ENCODE measurements at regions not wholly inside any gene's neighbourhood (a gene's known extent, or its start where the extent isn't known, plus 50 kb on each side); places are given as distances from the start of the nearest gene placed in this dataset.
"Not testable (repeated sequence)": the region's sequence is repeated elsewhere in the genome, so short reads cannot be mapped to it uniquely, and the experiment has no call there.

DNA sequence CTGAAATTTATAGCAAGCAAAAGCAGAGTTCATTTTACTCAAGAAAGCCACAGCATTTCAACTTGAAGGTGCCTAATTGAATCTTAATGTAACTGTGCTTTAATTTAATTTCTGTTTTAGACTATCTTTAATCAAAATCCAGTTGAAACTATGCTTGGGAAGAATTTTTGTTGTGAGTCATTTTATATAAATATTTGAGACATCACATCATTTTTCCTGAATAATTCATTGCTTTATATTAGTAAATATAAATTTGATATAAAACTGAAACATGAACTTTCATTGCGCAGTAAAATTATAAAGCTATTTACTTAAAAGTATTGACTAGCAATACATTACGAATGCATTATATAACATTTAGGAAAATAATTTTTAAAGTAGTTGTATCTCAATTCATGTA lies 1937.1 kb upstream of the CDH9 start:
- no peak for DNase-seq

DNA sequence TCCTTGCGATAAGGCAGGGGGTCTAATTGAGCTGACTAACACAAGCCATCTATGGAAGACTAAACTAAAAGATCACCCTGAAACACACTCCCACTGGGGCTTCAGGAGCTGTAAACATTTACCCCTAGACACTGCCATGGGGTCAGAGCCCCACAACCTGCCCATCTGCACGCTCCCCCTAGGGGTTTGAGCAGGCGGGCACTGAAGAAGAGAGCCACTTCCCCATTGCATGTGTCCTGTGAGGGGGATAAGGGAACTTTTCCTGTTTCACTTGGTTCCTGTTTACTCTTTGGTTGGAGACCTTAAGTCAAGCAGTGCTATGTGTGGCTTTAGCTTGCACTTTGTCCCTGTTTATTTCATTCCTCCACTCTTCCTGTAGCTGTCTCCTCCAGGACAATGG lies 1929.5 kb upstream of the CDH9 start:
- no peak for DNase-seq

DNA sequence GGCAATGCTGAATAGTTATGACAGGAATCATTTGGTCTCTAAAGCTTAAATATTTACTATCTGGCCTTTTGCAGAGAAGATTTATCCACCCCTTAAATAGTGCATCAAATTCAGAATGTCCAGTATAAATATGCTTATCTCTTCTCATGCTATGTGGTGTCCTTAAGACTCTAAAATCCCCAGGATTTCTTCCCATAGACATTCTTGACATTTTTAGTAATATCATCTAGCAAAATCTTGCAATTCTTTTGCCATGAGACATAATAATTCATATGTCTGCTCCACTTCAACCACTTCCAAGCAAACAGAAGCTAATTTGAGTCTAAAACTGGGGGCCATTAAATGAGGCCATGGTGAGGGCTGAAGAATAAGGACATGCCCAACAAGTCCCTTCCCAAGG lies 1923.4 kb upstream of the CDH9 start:
- no peak for DNase-seq

DNA sequence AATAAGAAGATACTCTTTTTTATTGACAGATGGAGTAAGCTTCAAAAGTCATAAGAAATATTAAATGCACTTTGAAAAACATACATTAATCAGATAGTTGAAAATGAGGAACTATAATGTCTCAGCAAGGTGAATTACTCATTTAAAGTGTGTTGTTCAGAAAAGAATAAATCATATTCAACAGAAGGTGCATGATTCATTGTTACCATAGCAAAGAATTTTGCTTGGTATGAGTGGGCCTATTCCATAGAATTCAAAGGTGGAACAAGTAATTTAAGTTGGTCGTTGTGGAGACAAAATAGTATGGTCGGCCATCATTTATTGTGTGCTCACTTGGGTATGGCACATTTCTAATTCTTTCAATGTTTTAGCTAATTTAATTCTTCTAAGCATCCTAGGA lies 1920.2 kb upstream of the CDH9 start:
- DNase-seq, result no peak

DNA sequence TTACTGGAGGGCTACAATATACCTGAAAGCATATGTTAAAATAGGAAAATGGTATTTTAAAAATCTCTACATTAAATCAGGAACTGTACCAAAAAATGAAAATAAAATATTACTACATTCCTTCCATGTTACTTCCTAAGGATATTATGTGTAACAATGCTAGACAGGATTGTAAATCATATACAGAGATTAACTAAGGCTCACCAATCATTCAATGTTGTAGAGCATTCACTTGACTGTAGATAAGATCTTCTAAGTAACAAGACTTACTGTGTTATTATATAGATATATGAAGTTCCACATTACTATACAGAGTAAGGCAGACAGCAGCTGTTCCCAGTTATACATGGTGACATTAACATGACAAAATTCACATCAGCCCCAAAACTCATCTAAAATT lies 1919.1 kb upstream of the CDH9 start:
- DNase-seq, result no peak

DNA sequence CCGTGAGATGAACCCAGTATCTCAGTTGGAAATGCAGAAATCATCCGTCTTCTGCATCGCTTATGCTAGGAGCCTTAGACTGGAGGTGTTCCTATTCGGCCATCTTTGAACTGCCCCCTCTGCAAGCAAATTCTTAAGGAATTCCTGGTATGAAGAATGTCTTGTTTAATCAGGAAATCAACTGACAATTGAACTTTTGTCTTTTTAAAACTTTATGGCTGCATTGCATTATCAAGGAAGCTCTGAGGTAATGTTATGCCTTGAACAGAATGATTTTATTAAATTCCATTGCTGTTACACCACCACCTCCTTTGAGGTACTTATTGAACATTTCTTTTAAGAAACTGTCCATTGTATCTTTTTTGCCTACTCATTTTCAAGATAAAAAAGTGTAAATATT lies 1915.7 kb upstream of the CDH9 start:
- no peak for DNase-seq

DNA sequence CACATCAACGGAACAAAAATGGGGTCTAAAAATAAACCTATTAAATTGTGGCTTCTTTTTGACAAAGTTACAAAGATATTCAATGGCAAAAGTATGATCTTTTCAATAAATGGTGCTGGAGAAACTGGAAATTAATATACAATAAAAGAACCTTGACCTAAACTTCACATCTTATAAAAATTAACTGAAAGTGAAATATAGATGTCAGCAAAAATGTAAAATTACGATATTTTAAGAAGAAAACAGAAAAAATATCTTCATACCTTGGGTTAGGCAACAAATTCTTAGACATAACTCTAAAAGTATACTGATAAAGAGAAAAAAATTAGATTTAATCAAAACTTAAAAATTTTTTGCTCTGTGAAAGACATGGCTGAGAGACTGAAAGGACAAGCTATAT lies 1909.5 kb upstream of the CDH9 start:
- no peak for DNase-seq

DNA sequence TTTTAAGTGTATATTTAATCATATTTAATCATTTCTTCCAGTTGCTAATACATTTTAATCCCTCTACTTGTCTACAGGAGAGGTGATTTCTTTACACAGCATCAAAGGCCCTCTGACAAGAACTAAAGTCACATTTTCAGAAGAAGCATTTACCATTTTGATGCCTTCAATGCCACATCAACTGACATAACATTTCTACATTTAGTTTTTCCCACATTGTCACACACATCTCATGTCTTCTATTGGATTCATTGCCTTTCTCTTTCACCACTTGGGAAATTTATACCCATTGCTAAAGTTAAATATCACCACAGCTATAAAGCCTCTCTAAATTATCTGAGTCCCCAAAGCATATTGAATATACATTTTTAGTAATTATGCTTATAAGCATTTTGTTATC lies 1907.5 kb upstream of the CDH9 start:
- DNase-seq, result no peak

DNA sequence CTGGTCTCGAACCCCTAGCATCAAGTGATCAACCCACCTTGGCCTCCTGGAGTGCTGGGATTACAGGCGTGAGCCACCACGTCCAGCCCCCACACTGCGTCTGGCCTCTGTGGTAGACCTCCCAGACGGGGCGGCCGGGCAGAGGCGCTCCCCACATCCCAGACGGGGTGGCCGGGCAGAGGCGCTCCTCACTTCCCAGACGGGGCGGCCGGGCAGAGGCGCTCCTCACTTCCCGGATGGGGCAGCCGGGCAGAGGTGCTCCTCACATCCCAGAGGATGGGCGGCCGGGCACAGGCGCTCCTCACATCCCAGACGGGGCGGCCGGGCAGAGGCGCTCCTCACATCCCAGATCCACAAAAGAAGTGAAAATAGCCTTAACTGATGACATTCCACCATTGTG lies 1891.0 kb upstream of the CDH9 start:
- DNase-seq, result not testable (repeated sequence)

DNA sequence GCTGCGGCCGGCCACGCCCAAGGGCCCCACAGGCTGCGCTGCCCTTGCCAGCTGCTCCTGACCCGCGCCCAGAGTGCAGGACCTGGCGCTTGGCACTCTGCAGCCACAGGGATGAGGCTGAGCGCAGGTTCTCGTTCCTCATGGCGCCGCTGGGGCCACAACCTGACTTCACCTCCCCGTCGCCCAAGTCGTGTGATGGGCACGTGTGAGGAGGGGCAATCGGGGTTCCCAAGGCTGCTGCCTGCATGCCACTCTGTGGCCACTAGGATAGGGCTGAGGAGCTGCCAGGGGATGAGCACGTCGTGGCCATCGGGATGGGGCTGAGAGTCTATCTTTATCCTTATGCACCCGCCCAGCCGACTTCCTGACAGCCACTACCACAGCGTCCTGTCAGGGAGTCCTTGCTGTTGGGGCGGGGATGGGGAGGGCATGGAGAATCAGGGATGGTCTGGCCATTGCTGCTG lies 1890.0 kb upstream of the CDH9 start:
- not testable (repeated sequence) for DNase-seq

DNA sequence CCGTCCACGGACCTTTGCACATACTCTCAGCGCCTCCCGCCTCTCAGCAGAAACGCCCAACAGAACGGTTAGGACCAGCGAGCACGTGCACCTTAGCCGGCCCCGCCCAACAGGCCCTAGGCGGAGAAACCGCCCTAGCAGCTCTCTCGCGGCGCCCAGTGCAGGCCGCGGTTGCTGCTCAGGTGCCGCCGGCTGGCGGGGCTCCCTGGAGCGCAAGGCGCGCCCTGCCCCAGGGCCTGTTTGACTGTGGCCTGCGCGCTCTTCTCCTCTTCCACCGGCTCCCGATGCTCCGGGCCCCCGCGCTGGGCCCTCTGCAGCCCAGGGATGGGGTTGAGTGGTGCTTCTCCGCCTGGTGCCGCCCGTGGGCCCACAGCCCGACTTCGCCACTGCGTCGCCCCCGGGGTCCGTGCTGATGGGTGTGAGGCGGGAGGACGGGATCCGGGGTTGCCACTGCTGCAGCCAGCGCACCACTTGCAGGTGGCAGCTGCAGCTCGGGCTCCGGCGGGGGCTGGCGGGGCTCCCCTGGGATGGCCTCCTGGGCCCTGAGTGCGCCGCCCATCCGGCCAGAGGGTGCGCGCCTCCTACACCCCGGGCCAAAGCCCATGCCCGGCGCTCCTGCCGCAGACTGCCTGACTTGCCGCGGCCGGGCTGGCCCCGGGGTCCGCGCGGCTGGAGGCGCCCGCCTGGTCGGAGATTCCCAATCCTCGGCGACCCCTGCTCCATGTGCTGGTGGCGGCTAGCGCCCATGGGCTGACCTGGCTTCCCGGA lies 1889.4 kb upstream of the CDH9 start:
- DNase-seq, result no peak

DNA sequence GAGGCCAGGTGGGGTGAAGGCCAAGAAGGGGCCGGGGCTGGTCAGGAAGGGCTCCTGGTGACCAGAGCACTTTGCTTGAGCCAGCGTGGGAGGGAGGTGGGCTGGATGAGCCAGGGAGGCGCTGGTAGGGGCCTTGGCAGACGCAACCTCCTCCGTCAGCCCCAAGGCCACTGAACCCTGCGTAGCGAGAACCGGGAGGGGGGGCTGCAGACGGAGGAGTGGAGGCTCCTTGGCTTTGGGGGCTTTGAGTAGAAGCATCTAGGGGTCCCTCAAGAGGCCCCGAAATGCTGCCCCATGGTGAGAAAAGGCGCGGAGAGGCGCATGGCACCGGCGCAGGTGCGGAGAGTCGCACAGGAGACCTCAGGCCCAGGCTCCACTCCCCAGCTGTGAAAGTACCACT lies 1888.0 kb upstream of the CDH9 start:
- DNase-seq, result no peak

DNA sequence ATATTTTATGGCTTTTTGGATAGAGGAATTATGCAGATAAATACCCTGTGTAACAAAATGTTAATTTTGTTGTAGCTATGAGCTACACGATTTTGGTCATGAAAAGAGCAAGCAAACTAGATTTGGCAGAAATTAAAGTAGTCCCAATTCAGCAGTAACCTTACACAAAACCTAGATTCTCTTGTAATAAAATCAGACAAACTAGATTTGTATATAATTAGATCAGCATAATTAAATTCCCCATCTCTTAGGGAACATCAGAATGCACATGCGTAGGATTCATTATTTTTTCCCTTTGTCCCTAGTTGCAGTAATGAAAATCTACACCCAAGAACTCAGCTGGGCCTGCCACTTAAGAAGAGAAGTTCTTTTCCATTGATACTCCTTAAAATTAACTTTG lies 1879.2 kb upstream of the CDH9 start:
- DNase-seq, result no peak

DNA sequence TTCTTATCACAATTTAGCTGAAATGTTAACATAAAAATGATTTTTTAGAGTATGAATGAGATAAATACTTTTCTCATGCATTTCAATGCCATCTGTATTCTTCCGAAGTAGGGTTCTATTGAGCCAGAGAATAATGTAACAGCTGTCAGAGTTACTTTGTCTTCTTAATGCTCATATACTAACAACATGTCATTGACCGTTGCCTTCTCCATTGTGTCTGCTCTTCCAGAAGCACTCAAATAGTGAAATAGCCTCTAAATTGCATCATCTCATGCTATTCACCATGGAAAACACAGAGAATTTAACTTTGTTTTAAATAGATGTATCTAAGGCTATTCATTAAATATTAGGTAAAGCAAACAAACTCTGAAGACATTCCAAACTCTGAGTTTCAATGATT lies 1875.9 kb upstream of the CDH9 start:
- peak; percentile 11 for DNase-seq

DNA sequence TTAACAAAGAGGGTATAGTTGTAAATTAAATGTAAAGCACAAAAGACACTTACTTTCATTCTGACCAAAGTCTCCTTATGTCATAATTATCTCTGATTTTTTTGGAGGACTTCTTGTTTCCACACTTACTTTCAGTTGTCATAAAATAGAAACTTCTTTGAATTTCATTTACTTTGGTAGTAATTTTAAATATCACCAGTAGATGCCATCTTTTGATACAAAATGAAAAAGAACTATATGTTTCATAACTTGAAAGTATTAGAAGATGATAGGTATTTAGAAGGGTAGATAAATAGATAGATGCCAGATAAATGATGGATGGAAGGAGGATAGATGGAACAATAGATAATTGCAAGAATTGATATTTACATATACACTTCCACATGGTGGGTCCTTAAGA lies 1865.3 kb upstream of the CDH9 start:
- no peak for DNase-seq

DNA sequence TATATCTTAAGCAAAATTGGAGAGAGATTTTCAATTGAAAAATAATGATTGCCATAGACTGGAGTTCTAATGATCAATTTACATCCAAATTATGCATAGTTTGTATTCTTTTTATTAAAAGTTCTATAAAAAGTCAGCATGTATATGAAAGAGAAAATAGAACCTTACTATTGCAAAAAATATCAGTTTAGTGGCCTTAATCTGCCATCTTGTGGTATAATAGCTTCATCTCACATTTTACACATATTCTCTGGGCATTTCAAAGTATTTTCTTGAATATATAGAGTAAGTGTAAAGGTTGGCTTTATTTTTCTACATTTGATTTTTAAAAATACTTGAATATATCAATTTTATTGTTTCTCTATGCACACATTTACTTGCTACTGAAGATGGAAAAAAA lies 1858.6 kb upstream of the CDH9 start:
- no peak for DNase-seq

DNA sequence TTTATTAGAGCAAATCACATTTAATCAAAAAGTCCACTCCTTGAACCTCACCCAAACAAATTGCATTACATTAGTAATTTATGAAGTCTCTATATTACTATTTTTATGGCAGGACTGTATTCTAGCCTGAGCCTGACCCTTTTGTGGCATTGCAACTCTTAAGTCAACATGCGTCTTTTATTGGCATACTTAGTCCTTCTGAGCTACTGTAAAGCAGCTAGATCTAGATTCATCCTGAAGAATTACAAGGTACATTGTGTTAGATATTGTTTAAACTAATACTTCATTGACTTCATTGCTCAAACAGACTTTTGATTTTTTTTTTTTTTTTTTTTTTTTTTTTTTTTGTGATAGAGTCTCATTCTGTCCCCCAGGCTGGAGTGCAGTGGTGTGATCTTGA lies 1842.5 kb upstream of the CDH9 start:
- no peak for DNase-seq

DNA sequence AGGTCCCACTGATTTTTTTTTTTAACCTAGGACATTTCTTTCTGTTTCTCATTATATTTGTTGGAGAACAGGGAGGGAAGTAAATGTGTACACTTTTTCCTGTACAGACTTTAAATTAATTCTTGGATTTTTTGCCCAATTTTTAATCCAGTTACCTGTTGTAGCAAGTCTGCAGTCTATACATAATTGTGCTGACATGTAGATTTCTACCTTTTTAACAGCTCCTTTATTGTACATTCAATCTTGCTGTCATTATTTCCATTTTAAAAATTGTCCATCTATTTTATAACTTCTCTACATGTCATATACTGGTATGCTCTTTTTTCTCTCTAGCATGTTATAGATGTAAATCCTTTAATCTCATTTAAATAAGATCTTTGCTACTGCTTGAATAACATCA lies 1838.7 kb upstream of the CDH9 start:
- DNase-seq, result no peak

DNA sequence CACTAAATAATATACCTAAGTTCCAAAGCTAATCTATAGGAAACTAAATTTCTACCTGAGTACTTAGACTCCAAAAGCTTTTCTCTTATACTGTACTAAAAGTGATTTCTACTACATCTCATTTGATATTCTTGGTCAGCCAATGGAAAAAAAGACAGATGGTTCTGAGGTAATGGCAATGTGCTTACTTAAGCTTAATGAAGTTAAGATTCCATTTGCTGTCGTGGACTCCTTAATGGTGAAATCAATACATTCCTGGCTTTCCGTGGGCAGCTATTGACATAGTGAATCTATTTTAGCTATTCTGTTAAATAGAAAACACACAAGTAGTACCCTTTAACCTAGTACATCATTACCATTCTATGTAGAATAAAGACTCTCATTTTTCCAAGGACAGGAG lies 1825.6 kb upstream of the CDH9 start:
- no peak for DNase-seq

DNA sequence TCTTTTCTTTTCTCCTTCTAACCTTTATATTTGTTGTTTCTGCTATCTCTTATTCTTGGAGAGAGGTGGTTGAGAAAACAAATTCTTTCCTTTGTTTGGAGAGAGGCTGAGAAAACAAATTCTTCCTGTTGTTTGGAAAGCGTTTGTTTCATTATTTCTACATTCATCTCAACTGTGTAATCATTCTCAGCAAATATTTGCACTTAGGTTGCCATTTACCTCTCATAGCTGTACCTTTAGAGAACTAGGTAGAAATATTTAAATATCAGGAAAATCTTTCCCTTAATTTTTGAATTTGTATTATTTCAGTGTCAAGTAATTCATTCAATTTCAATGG lies 1824.4 kb upstream of the CDH9 start:
- no peak for DNase-seq

DNA sequence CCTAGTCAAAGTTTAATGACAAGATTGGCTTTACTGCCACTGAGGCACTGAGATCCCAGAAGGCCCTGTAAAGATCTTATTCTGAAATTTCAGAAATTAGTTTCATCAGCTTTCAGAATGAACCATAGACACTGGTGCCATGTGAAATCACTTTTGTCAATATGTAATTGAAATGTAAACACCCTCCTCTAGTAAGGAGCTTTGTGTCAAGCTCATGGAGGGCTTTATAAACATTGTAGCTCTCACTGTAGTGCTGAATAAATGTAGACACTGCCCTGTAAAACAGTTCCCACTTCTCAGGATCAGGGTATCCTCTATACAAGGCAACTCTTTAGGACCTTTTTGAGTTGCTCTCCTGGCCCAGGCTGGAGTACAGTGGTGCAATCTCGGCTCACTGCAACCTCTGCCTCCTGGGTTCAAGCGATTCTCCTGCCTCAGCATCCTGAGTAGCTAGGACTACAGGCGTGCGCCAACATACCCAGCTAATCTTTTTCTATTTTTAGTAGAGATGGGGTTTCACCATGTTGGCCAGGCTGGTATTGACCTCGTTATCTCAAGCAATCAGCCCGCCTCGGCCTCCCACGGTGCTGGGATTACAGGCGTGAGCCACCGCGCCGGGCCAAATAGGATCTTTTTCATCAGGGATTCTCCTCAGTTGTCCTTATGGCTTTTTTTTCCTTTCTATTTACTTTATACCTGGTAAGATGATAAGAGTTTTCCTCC lies 1823.9 kb upstream of the CDH9 start:
- peak; percentile 33 for DNase-seq

DNA sequence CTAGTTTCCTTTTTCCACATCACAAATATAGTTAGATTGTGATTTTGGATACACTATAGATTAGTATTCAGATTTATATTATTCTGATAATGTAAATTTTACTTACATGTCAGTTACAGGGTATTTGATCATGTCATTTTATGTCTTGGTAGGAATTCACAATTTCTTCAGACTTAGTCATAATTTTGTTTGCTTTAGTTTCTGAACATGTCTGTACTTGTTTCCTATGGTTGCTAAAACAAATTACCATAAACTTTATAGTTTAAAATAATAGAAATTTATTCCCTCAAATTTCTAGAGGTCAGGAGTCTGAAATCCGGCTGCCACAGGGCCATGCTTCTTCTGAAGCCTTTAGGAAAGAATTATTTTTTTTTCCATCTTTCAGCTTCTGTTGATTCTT lies 1817.2 kb upstream of the CDH9 start:
- no peak for DNase-seq

DNA sequence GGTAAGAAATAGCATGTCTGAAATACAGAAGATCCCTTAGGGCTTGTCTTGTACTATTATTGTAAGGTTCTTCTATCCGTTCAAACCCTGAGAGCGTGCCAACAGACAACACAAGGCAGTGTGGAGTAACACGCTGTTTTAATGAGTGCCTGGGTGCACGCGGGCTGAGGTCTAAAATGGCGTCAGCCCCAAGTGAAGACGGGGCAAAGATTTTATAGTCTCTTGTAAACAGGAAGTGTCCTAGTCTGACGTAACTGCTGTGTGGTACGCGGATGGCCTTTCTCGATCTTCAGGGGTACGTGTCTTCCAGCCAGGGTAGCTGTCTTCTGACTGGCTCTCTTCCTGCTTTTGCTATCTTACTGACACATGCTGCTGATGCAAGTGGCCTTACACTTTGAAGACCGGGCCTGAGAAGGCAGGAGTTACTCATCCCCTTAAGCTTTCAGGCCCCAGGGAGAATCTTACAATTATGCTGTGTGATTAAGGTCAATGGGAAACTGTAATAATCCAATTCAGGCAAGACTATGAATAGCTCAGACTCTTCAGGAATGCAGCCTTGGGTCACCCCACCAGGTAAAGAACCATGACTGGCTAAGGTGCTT lies 1812.0 kb upstream of the CDH9 start:
- no peak for DNase-seq

DNA sequence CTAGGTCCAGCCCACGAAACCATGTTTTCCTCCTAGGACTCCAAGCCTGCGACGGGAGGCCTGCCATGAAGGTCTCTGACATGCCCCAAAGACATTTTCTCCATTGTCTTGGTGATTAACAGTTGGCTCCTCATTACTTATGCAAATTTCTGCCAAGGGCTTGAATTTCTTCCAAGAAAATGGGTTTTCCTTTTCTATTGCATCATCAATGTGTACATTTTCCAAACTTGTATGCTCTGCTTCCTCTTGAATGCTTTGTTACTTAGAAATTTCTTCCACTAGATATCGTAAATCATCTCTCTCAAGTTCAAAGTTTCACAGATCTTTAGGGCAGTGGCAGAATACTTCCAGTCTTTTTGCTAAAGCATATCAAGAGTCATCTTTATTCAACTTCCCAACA lies 1792.7 kb upstream of the CDH9 start:
- no peak for DNase-seq

DNA sequence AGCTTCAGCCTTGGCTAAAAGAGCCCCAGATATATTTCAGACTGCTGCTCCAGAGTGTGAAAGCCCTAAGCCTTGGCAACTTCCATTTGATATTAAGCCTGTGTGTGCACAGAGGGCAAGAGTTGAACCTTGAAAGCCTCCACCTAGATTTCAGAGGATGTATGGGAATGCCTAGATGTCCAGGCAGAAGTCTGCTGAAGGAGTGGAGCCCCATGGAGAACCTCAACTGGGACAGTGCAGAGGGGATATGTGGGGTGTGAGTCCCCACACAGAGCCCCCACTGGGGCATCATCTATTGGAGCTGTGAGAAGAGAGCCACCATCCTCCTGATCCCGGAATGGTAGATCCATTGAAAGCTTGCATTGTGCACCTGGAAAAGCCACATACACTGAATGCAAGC lies 1784.8 kb upstream of the CDH9 start:
- DNase-seq, result no peak
